Subcutaneous abdominal adipose tissue (tissue), 5 donors: ENCODE measurements at regions not wholly inside any gene's neighbourhood (a gene's known extent, or its start where the extent isn't known, plus 50 kb on each side); places are given as distances from the start of the nearest gene placed in this dataset.

ENCODE experiments used
- H3K27ac ChIP-seq: one replicate; pipeline ENCODE4 v1.7.0; 2013; ENCODE audit warnings: low read depth, mild to moderate bottlenecking, inconsistent platforms, low read length, moderate library complexity
- H3K27me3 ChIP-seq, 5 donors: one replicate each; pipeline ENCODE4 v1.7.0; 2013; ENCODE audit warnings: low read length in 5 of 5, inconsistent platforms in 1 of 5; ENCODE audit not compliant: control insufficient read depth in 5 of 5, insufficient read depth in 4 of 5
- H3K36me3 ChIP-seq, 5 donors: one replicate each; pipeline ENCODE4 v1.7.0; 2013; ENCODE audit warnings: low read length in 5 of 5; ENCODE audit not compliant: control insufficient read depth in 5 of 5, insufficient read depth in 5 of 5
- H3K4me1 ChIP-seq, 5 donors: one replicate each; pipeline ENCODE4 v1.7.0; 2013; ENCODE audit warnings: low read length in 5 of 5, mild to moderate bottlenecking in 3 of 5, moderate library complexity in 1 of 5; ENCODE audit not compliant: control insufficient read depth in 5 of 5, insufficient read depth in 5 of 5
- H3K4me3 ChIP-seq, 5 donors: one replicate each; pipeline ENCODE4 v1.7.0; 2013; ENCODE audit warnings: low read length in 5 of 5, low read depth in 1 of 5
- H3K9ac ChIP-seq, 5 donors: one replicate each; pipeline ENCODE4 v1.7.0; 2013; ENCODE audit warnings: low read length in 5 of 5, mild to moderate bottlenecking in 4 of 5, moderate library complexity in 3 of 5
- H3K9me3 ChIP-seq, 5 donors: one replicate each; pipeline ENCODE4 v1.7.0; 2013; ENCODE audit warnings: low read length in 5 of 5; ENCODE audit not compliant: control insufficient read depth in 5 of 5
- donor health status: healthy.
- donor health status: healthy.
- donor health status: healthy.
- donor health status: healthy.
- donor health status: healthy.

DNA sequence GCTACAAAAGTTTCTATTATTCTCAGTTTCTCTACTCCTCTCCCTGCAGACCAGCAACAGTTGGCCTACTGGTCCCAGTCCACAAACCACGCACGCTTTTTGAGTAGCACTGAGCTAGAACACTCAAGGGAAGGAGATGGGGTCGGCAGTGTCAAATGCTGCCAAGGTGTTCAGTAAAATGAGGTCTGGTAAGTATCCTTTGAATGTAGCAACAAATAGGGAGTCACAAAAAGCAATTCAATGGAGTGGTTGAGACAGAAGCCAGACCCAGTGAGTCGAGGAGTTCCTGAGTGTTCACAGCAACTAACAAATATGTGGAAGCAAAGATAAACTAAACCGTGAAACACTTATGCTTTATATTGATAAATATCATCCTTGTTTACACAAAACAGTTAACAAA, 355.7 kb downstream of the MID1IP1 start:
- H3K4me3 ChIP-seq, result no peak overlapping the region
- H3K9ac ChIP-seq, result no peak overlapping the region
- H3K9me3 ChIP-seq, result peaks cover 0 to 2% (median 0%) of the 10 kb centered on the region in 5 donors
- H3K36me3 ChIP-seq, result no peaks in the 10 kb centered on the region
- H3K27me3 ChIP-seq, result peaks cover 0 to 34% (median 12%) of the 10 kb centered on the region in 5 donors
- H3K4me1 ChIP-seq, result peaks cover 0 to 3% (median 0%) of the 10 kb centered on the region in 5 donors
- no peak overlapping the region for H3K27ac ChIP-seq

DNA sequence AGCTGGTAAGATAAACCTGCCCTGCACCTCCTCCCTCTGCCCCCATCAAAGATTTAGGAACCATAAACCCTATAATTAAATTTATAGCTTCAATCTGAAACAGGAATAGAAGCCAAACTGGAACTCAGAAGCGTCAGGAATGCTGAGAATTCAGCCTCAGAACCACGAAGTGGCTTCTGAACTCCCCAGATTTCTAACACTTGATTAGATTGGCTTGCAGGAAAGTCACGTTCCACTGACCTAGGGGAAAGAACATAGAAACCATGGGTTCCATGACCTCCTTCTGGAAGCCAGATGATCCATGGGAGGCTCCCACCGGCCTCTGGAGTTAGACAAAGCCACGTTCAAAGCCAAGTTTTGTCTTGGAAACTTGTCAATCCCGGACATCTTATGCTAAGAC, 356.5 kb downstream of the MID1IP1 start:
- H3K36me3 ChIP-seq, result no peaks in the 10 kb centered on the region
- H3K27me3 ChIP-seq, result peaks cover 0 to 34% (median 12%) of the 10 kb centered on the region in 5 donors
- H3K9ac ChIP-seq, result no peak overlapping the region
- H3K4me3 ChIP-seq, result no peak overlapping the region
- peaks cover 0 to 9% (median 0%) of the 10 kb centered on the region in 5 donors for H3K4me1 ChIP-seq
- H3K9me3 ChIP-seq, result peaks cover 0 to 2% (median 0%) of the 10 kb centered on the region in 5 donors
- no peak overlapping the region for H3K27ac ChIP-seq

DNA sequence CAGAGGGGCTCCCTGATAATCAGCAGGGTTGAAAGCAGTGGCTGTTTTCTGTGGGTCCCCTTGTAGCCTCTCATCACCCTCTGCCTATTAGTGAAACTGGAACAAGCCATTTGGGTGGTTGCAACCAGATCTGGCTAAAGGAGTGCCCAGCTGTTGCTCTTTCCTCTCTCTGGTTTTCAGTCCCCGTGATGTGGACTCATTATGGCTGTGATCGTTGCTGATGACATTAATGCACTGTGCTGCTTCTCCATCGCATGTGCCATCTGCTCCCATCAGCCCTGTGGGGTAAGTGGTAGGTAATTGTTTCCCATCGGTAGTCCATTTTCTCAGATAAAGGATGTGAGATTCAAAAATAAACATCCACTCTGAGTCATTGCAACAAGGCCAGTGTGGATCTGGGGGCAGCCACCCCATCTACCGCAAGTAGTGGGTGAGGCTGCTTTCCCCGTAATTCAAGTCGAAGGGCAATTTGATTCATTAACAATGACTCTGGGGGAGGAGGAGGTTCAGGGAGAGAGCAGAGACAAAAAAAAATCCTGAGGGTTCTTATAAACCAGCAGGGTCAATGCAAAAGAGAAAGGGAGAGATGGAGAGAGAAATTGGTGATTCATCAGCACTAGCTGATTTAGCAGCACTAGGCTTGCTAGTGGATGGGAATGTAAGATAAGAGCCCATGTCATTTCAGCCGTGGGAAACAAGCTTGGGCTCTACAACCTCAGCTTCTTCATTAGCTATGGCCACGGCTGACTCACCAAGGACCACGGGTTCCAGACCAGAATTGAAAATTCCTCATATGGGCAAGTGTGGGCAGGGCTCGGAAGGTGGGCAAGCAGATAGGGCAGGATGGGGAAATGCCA, 357.8 kb downstream of the MID1IP1 start:
- Histone ChIP-seq H3K4me3 (no peak overlapping the region), H3K9ac (no peak overlapping the region), H3K36me3 (no peaks in the 10 kb centered on the region), H3K27me3 (peaks cover 0 to 36% (median 16%) of the 10 kb centered on the region in 5 donors), H3K9me3 (peaks cover 0 to 2% (median 0%) of the 10 kb centered on the region in 5 donors), H3K4me1 (peaks cover 0 to 10% (median 0%) of the 10 kb centered on the region in 5 donors), H3K27ac (no peak overlapping the region)

DNA sequence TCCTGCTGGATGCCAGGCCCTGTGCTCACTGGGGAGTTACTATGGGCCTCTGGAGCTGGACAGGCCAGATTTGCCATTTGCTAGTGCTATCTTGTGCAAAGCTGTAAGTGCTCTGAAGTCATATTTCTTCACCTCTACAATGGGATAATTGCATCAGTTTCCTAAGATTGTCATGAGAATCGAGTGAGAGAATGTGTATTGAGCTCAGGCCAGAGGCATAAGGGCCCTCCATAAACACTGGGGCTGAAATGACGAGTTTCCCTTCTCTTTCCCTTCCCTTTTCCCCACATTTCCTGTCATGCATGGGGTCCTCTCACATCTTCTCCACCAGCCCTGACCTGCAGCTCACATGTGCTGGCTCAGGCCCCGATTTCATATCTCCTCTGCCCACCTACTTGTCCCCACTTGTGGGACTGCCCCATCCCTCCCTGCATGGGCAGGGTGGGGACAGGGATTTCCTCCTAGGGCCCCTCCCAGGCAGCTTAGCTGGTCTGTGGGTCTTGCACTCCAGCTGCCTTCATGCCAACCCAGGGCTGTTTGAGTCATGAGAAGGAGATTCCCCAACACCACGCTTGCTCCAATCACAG, 358.8 kb downstream of the MID1IP1 start:
- Histone ChIP-seq H3K4me3 (no peak overlapping the region), H3K9me3 (peaks cover 0 to 2% (median 0%) of the 10 kb centered on the region in 5 donors), H3K9ac (no peak overlapping the region), H3K27me3 (peaks cover 0 to 39% (median 18%) of the 10 kb centered on the region in 5 donors), H3K36me3 (no peaks in the 10 kb centered on the region), H3K4me1 (peaks cover 0 to 10% (median 0%) of the 10 kb centered on the region in 5 donors), H3K27ac (no peak overlapping the region)

DNA sequence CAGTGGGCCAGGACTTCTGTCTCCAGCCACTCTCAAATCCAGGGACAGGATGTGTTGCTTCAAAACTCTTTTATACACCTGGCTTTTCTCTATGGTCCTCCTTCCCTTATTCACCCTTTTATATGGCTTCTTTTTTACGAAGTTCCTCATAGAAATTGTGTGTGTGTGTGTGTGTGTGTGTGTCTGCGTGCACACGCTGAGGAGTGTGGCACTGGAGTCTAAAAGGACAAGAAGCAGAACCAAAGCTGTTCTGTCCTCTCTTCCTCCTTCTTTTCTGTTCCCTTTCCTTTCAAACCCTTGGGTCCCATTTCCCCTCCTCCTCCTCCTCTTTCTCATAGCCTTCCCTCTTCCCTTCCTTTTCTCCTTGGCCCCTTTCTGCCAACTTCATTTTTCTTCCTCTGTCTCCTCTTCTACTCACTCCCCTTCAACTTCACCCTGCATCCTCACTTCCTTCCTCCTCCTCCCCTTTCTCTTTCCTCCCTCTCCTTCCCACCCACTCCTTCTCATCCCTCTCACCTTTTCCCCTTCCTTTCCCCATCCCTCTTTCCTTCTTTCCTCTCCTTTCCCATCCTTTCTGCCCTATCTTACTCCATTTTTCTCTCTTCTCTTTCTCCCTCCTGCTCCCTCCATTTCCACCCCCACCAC, 360.5 kb downstream of the MID1IP1 start:
- H3K36me3 ChIP-seq, result no peaks in the 10 kb centered on the region
- H3K4me3 ChIP-seq, result peak overlapping the region in 1 of 5 donors; percentile 23
- peaks cover 0 to 2% (median 0%) of the 10 kb centered on the region in 5 donors for H3K9me3 ChIP-seq
- H3K27me3 ChIP-seq, result peaks cover 0 to 51% (median 24%) of the 10 kb centered on the region in 5 donors
- H3K27ac ChIP-seq, result no peak overlapping the region
- no peak overlapping the region for H3K9ac ChIP-seq
- peaks cover 0 to 10% (median 0%) of the 10 kb centered on the region in 5 donors for H3K4me1 ChIP-seq

DNA sequence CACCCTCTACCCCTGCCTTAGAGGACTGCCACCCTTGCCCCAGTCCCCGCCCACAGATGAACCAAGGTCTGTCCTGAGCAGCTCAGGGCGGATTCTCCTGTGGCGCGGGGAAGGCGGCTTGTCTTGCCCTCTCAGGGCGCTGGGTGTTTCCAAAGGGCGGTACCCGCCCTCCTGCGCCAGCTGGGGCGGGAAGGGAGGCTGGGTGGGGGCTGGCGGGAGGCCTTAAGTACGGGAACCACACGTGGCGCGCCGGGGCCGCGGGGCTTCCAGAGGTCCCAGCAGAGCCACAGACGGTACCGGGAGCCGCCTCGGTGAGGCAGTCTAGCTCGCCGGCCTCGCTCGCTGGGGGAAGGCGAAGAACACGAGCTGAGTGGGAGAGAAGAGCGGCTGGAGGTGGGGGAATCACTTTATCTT, 361.1 kb downstream of the MID1IP1 start:
- peaks cover 0 to 2% (median 0%) of the 10 kb centered on the region in 5 donors for H3K9me3 ChIP-seq
- no peak overlapping the region for H3K27ac ChIP-seq
- H3K9ac ChIP-seq, result no peak overlapping the region
- no peaks in the 10 kb centered on the region for H3K36me3 ChIP-seq
- H3K4me3 ChIP-seq, result peak overlapping the region in 1 of 5 donors; percentile 23
- peaks cover 0 to 52% (median 26%) of the 10 kb centered on the region in 5 donors for H3K27me3 ChIP-seq
- H3K4me1 ChIP-seq, result peaks cover 0 to 10% (median 0%) of the 10 kb centered on the region in 5 donors

DNA sequence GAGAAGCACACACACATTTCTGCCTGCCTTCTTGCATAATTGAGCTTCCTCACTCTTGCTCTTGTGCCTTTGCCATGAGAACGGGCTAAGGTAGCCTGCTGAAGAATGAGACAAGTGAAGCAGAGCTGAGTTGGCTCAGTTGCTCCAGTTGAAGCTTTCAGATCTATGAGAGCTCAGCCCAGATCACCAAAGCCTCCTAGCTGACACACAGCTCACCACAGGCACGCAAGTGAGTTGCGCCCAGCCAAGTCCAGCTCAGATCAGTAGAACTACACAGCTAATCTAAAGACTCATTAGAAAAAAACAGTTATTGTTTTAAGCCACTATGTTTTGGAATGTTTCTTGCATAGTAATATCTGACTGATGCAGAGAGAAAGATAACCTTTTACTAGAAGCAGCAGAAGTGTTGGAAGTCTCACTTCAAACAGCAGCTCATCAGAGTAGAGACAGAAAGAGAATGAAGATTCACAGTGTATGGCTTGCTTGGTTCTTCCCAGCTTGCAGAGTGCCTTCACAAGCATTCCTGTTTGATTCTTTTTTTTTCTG, 362.4 kb downstream of the MID1IP1 start:
- H3K27ac ChIP-seq, result no peak overlapping the region
- H3K9ac ChIP-seq, result no peak overlapping the region
- peaks cover 0 to 10% (median 0%) of the 10 kb centered on the region in 5 donors for H3K4me1 ChIP-seq
- peaks cover 0 to 2% (median 0%) of the 10 kb centered on the region in 5 donors for H3K9me3 ChIP-seq
- no peak overlapping the region for H3K4me3 ChIP-seq
- no peaks in the 10 kb centered on the region for H3K36me3 ChIP-seq
- peaks cover 0 to 59% (median 31%) of the 10 kb centered on the region in 5 donors for H3K27me3 ChIP-seq

DNA sequence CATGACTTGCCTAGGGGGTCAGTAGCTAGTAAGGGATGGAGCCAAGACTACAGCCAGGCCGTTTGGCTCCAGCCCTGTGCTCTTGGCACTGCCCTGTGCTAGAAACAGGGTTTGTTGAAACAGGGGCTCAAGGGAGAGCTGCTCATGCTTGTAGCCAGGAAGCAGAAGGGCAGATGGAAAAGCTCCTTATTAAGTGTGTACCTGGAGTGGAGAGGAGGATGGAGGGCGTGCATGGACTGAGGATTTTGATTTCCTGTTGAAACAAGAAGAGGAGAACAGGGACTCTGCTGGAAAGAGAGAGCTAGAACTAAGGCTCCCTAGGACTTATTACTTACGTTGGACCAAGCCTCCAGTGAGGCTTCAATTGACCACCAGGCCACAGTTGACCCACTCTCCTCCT, 363.0 kb downstream of the MID1IP1 start:
- no peaks in the 10 kb centered on the region for H3K36me3 ChIP-seq
- H3K9ac ChIP-seq, result no peak overlapping the region
- H3K9me3 ChIP-seq, result peaks cover 0 to 2% (median 0%) of the 10 kb centered on the region in 5 donors
- H3K27me3 ChIP-seq, result peaks cover 0 to 59% (median 31%) of the 10 kb centered on the region in 5 donors
- peaks cover 0 to 10% (median 0%) of the 10 kb centered on the region in 5 donors for H3K4me1 ChIP-seq
- H3K4me3 ChIP-seq, result no peak overlapping the region
- no peak overlapping the region for H3K27ac ChIP-seq

DNA sequence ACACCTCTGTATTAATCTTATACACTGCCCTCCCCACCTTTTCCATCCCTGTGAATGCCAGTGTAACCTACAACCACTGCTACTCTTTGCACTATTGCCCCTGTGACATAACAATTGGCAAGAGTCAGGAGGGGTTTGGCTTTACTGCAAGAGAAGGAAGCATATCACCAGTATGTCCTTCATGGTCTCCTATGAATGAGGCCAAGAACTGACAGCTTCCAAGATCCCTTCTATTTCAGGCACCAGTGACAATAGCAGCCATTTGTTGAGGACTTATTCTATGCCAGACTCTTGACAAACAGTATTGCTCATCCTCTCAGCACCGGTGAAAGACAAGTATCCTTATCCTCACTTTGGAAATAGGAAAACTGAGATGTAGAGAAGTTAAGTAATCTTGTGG, 363.9 kb downstream of the MID1IP1 start:
- Histone ChIP-seq H3K27me3 (peaks cover 0 to 62% (median 31%) of the 10 kb centered on the region in 5 donors), H3K36me3 (no peaks in the 10 kb centered on the region), H3K4me3 (no peak overlapping the region), H3K9me3 (peaks cover 0 to 2% (median 0%) of the 10 kb centered on the region in 5 donors), H3K27ac (no peak overlapping the region), H3K9ac (no peak overlapping the region), H3K4me1 (peaks cover 0 to 10% (median 0%) of the 10 kb centered on the region in 5 donors)
